GM12878 (cell line): ENCODE measurements at regions not wholly inside any gene's neighbourhood (a gene's known extent, or its start where the extent isn't known, plus 50 kb on each side); places are given as distances from the start of the nearest gene placed in this dataset.

ENCODE experiments used
- ATAC-seq: fragments of 200-7000 bp; cut with Tn5 transposase; 3 replicates; pipeline ENCODE4 v1.9.1; 2020; ENCODE audit warnings: mild to moderate bottlenecking, moderate library complexity
- BruUV-seq: library from RNA; stranded (reverse); fragments of 400-500 nt; replicated peaks from 2 replicates; lab custom pipeline; 2021; lab: Mats Ljungman, UMichigan
- CTCF ChIA-PET: fragments of 300-600 bp; sonication (Branson Sonifier 250); formaldehyde crosslinking; extraction: SDS; loops from one replicate; lab custom pipeline; 2021; ENCODE audit warnings: inconsistent platforms; lab: Yijun Ruan, JAX
- POLR2A ChIA-PET: fragments of 350-600 bp; formaldehyde crosslinking; extraction: SDS; loops from one replicate; lab custom pipeline; 2021; ENCODE audit warnings: inconsistent platforms; lab: Charles Lee
- RAD21 ChIA-PET: fragments of 300-600 bp; sonication (Branson Sonifier 250); formaldehyde crosslinking; loops from one replicate; lab custom pipeline; 2023; ENCODE audit warnings: antibody characterized with exemption; ENCODE audit not compliant: unreplicated experiment; lab: Charles Lee
- SMC1A ChIA-PET: fragments of 300-600 bp; sonication (Branson Sonifier 250); formaldehyde crosslinking; loops from one replicate; lab custom pipeline; 2023; ENCODE audit not compliant: unreplicated experiment, uncharacterized antibody; lab: Charles Lee
- DNase-seq: peaks from one replicate; pipeline ENCODE4 v3.0.0-alpha.2; 2011; ENCODE audit warnings: low read depth, low spot score
- FAIRE-seq: peaks from 3 replicates; lab custom pipeline; 2011; peaks lifted over from hg19 to GRCh38; lab: Jason Lieb, UNC
- H2AFZ ChIP-seq: 2 replicates; pipeline ENCODE4 v1.6.0; 2011; ENCODE audit warnings: low read depth, low read length, control low read depth; ENCODE audit not compliant: control insufficient read depth
- H3K27ac ChIP-seq: 2 replicates; pipeline ENCODE4 v1.5.1; 2011; ENCODE audit warnings: control low read depth; ENCODE audit not compliant: control insufficient read depth, insufficient read depth
- H3K27me3 ChIP-seq, 2 experiments: replicated peaks in 1 of 2; 2 replicates each; pipeline versions ENCODE4 v1.6.0 to v1.6.1; 2011; ENCODE audit warnings: low read length in 1 of 2; ENCODE audit not compliant: control insufficient read depth in 2 of 2, insufficient read depth in 2 of 2
- H3K36me3 ChIP-seq, 2 experiments: 2 replicates each; pipeline ENCODE4 v1.5.1; 2011; ENCODE audit warnings: low read length in 1 of 2; ENCODE audit not compliant: control insufficient read depth in 2 of 2, insufficient read depth in 2 of 2
- H3K4me1 ChIP-seq: 2 replicates; pipeline ENCODE4 v1.6.1; 2011; ENCODE audit warnings: mild to moderate bottlenecking, low read length, moderate library complexity, mixed read lengths; ENCODE audit not compliant: control insufficient read depth, insufficient read depth
- H3K4me2 ChIP-seq: 2 replicates; pipeline ENCODE4 v1.6.0; 2011; ENCODE audit warnings: control low read depth; ENCODE audit not compliant: control insufficient read depth, insufficient read depth
- H3K4me3 ChIP-seq: fragments of 200-600 bp; sonication (generic); 2 replicates; pipeline ENCODE4 v1.5.1; 2016
- H3K79me2 ChIP-seq: 2 replicates; pipeline ENCODE4 v1.6.0; 2011; ENCODE audit warnings: low read length; ENCODE audit not compliant: control insufficient read depth, insufficient read depth
- H3K9ac ChIP-seq: 2 replicates; pipeline ENCODE4 v1.8.0; 2011; ENCODE audit warnings: low read length, control low read depth, mixed read lengths; ENCODE audit not compliant: control insufficient read depth, insufficient read depth
- H3K9me3 ChIP-seq: replicated peaks from 3 replicates; pipeline ENCODE4 v1.5.1; 2011; ENCODE audit warnings: mild to moderate bottlenecking, low read length; ENCODE audit not compliant: control insufficient read depth, insufficient read depth
- H4K20me1 ChIP-seq: 2 replicates; pipeline ENCODE4 v1.6.0; 2011; ENCODE audit not compliant: control insufficient read depth, insufficient read depth
- ATF7 ChIP-seq: fragments of 450-650 bp; IDR thresholded peaks from 2 replicates; pipeline ENCODE4 v1.6.1; 2016; ENCODE audit warnings: low read depth, mild to moderate bottlenecking
- BHLHE40 ChIP-seq, 2 experiments: fragments of 450-650 bp in 1 of 2; IDR thresholded peaks; 2 replicates each; pipeline ENCODE4 v1.6.1; 2011 to 2017; ENCODE audit warnings: low read depth in 2 of 2, borderline replicate concordance in 1 of 2, improper control_type of control experiment in 1 of 2, low read length in 1 of 2, mild to moderate bottlenecking in 1 of 2
- CBFB ChIP-seq: IDR thresholded peaks from 2 replicates; pipeline ENCODE4 v1.6.1; 2016; ENCODE audit warnings: antibody characterized with exemption, low read depth
- CEBPB ChIP-seq, 2 experiments: fragments of 150-350 bp in 1 of 2; IDR thresholded peaks; 2 replicates each; pipeline ENCODE4 v1.6.1; 2012 to 2014; ENCODE audit warnings: low read depth in 2 of 2, low read length in 2 of 2, borderline replicate concordance in 1 of 2, inconsistent platforms in 1 of 2
- EP300 ChIP-seq, 2 experiments: fragments of 150-350 bp in 1 of 2; IDR thresholded peaks; 2 replicates each; pipeline ENCODE4 v1.6.1; 2011 to 2012; ENCODE audit warnings: low read depth in 2 of 2, low read length in 2 of 2, borderline replicate concordance in 1 of 2, improper control_type of control experiment in 1 of 2, inconsistent platforms in 1 of 2; ENCODE audit not compliant: control insufficient read depth in 1 of 2
- GABPA ChIP-seq: IDR thresholded peaks from 2 replicates; pipeline ENCODE4 v1.6.1; 2014; ENCODE audit warnings: antibody characterized with exemption, low read depth, mild to moderate bottlenecking, inconsistent platforms
- HDGF ChIP-seq: fragments of 450-650 bp; IDR thresholded peaks from 2 replicates; pipeline ENCODE4 v1.6.1; 2016; ENCODE audit warnings: antibody characterized with exemption
- MTA2 ChIP-seq: fragments of 450-650 bp; IDR thresholded peaks from 2 replicates; pipeline ENCODE4 v1.6.1; 2016; ENCODE audit warnings: low read depth, mild to moderate bottlenecking, moderate library complexity
- SIX5 ChIP-seq: IDR thresholded peaks from 2 replicates; pipeline ENCODE4 v1.6.1; 2011; ENCODE audit warnings: mild to moderate bottlenecking, low read depth, low read length, moderate library complexity; ENCODE audit not compliant: severe bottlenecking
- SREBF1 ChIP-seq: IDR thresholded peaks from 2 replicates; pipeline ENCODE4 v1.6.1; 2012; ENCODE audit warnings: mild to moderate bottlenecking, low read length
- SUZ12 ChIP-seq: fragments of 200-600 bp; sonication (generic); IDR thresholded peaks from one replicate; pipeline ENCODE4 v1.6.1; 2018; ENCODE audit warnings: antibody characterized with exemption, mild to moderate bottlenecking; ENCODE audit not compliant: unreplicated experiment
- TAF1 ChIP-seq: IDR thresholded peaks from 2 replicates; pipeline ENCODE4 v1.6.1; 2011; ENCODE audit warnings: mild to moderate bottlenecking, low read depth, low read length, borderline replicate concordance
- TCF3 ChIP-seq: IDR thresholded peaks from 2 replicates; pipeline ENCODE4 v1.6.1; 2012; ENCODE audit warnings: low read depth, mild to moderate bottlenecking, low read length, borderline replicate concordance; ENCODE audit not compliant: insufficient read depth
- YY1 ChIP-seq: IDR thresholded peaks from 2 replicates; pipeline ENCODE4 v1.6.1; 2011; ENCODE audit warnings: low read depth, mild to moderate bottlenecking, low read length
- ZNF24 ChIP-seq: fragments of 450-650 bp; IDR thresholded peaks from 2 replicates; pipeline ENCODE4 v1.6.1; 2017; ENCODE audit warnings: antibody characterized with exemption, mild to moderate bottlenecking
- WGBS: methylation state at CpG from one replicate; pipeline ENCODE4 v1.1.6; 2016; ENCODE audit warnings: low lambda C conversion rate; ENCODE audit not compliant: insufficient replicate concordance, insufficient coverage; ENCODE audit errors: missing lambda C conversion rate; 5-methylcytosine and 5-hydroxymethylcytosine counted together
- in situ Hi-C: fragments of 300-500 bp; cut with MboI; formaldehyde crosslinking; loops from 9 replicates; pipeline ENCODE4 v1.14.3; 2018; ENCODE audit warnings: mixed read lengths
- intact Hi-C: fragments of 100-400 bp; cut with micrococcal nuclease; formaldehyde crosslinking; loops from one replicate; pipeline ENCODE4 v1.14.2; 2022; ENCODE audit not compliant: unreplicated experiment
- TF ChIP-seq, protein P1 (sequence below): fragments of 450-650 bp; IDR thresholded peaks from 2 replicates; pipeline ENCODE4 v1.6.1; 2017; ENCODE audit warnings: low read depth, mild to moderate bottlenecking, moderate library complexity

GRCh38 chr20:19949195-19949867 lies 67.8 kb upstream of the NAA20 start:
- BruUV-seq: no TSS peak
- H3K36me3 ChIP-seq: no peaks in the 10 kb centered on the region
- FAIRE-seq (no peak), ATAC-seq (no peak), DNase-seq (no peak)
- peaks cover 33% of the 10 kb centered on the region for H3K4me1 ChIP-seq
- ChIA-PET CTCF (interaction anchor here (0.7 to 0.9 kb wide), 2 partner anchors 10 to 463 kb away, joined by 4 read pairs; no protein-coding TSS in a partner anchor), SMC1A (interaction anchor here (1.3 to 1.7 kb wide), 2 partner anchors 21 to 32 kb away, joined by 3 to 10 read pairs; no protein-coding TSS in a partner anchor), RAD21 (no interaction called here), POLR2A (no interaction called here)
- no peaks in the 10 kb centered on the region; the same call in 2 of the 3 replicates for H3K9me3 ChIP-seq
- no peaks in the 10 kb centered on the region for H3K79me2 ChIP-seq
- intact Hi-C loops (no loop called here), in situ Hi-C loops (no loop called here)
- WGBS: 65% methylated on average over 10 of the region's 10 CpGs
- no peak overlapping the region for H3K4me2 ChIP-seq
- TF ChIP-seq SUZ12: no peak
- no peak for TF ChIP-seq MTA2
- no peak for TF ChIP-seq HDGF
- no peak for TF ChIP-seq YY1
- no peak for TF ChIP-seq ZNF24
- no peak for TF ChIP-seq EP300 (IDR thresholded peaks at IDR 0.05; ENCODE audit: borderline replicate concordance in 1 of 2, control insufficient read depth in 1 of 2, low read depth in 2 of 2, low read length in 2 of 2)
- no peak overlapping the region for H3K4me3 ChIP-seq
- 0 out of 4 replicates have a peak, but pooled peaks cover 0 to 2% of the 10 kb centered on the region in 2 experiments for H3K27me3 ChIP-seq
- H3K9ac ChIP-seq: no peak overlapping the region
- H2AFZ ChIP-seq: no peak overlapping the region
- H4K20me1 ChIP-seq: no peaks in the 10 kb centered on the region
- H3K27ac ChIP-seq: no peak overlapping the region

- POLR2A ChIA-PET: no interaction called here
- no peak overlapping the region for H3K4me3 ChIP-seq
- RAD21 ChIA-PET: no interaction called here
- 0 out of 4 replicates have a peak, but pooled peaks cover 0 to 2% of the 10 kb centered on the region in 2 experiments for H3K27me3 ChIP-seq
- 37% methylated on average over 2 of the region's 2 CpGs for WGBS
- no peak for FAIRE-seq
- TF ChIP-seq CBFB (no peak), BHLHE40 (IDR thresholded peaks at IDR 0.05; ENCODE audit: borderline replicate concordance in 1 of 2, low read depth in 2 of 2, low read length in 1 of 2) (no peak), TAF1 (no peak), ATF7 (no peak), GABPA (no peak), SIX5 (no peak), CEBPB (IDR thresholded peaks at IDR 0.05; ENCODE audit: borderline replicate concordance in 1 of 2, low read depth in 2 of 2, low read length in 2 of 2) (no peak), SREBF1 (no peak), TCF3 (no peak)
- TF ChIP-seq, protein P1, sequence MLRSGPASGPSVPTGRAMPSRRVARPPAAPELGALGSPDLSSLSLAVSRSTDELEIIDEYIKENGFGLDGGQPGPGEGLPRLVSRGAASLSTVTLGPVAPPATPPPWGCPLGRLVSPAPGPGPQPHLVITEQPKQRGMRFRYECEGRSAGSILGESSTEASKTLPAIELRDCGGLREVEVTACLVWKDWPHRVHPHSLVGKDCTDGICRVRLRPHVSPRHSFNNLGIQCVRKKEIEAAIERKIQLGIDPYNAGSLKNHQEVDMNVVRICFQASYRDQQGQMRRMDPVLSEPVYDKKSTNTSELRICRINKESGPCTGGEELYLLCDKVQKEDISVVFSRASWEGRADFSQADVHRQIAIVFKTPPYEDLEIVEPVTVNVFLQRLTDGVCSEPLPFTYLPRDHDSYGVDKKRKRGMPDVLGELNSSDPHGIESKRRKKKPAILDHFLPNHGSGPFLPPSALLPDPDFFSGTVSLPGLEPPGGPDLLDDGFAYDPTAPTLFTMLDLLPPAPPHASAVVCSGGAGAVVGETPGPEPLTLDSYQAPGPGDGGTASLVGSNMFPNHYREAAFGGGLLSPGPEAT: no peak
- TF ChIP-seq, all 136 proteins: peak for 0
- BruUV-seq: no TSS peak
- no peak overlapping the region for H3K9ac ChIP-seq
- SMC1A ChIA-PET: interaction anchor here (1.3 kb wide), 1 partner anchor 20 kb away, joined by 3 read pairs; no protein-coding TSS in a partner anchor
- H3K4me1 ChIP-seq: peaks cover 25% of the 10 kb centered on the region
- DNase-seq (no peak), ATAC-seq (no peak)
- CTCF ChIA-PET: interaction anchor here (1.0 to 1.1 kb wide), 2 partner anchors 13 to 38 kb away, joined by 3 to 4 read pairs; no protein-coding TSS in a partner anchor
- H4K20me1 ChIP-seq: no peaks in the 10 kb centered on the region
- in situ Hi-C loops: no loop called here
- H3K27ac ChIP-seq: no peak overlapping the region
- intact Hi-C loops: no loop called here
- no peaks in the 10 kb centered on the region for H3K36me3 ChIP-seq
- H3K4me2 ChIP-seq: no peak overlapping the region
- H3K79me2 ChIP-seq: no peaks in the 10 kb centered on the region
- H2AFZ ChIP-seq: no peak overlapping the region
- H3K9me3 ChIP-seq: no peaks in the 10 kb centered on the region; the same call in 2 of the 3 replicates
Measured at GRCh38 chr20:19950042-19950441, 67.1 kb upstream of the NAA20 start.
